GM12873 (cell line): ENCODE measurements at regions not wholly inside any gene's neighbourhood (a gene's known extent, or its start where the extent isn't known, plus 50 kb on each side); places are given as distances from the start of the nearest gene placed in this dataset.

ENCODE experiments used
- TF ChIP-seq, protein P1 (sequence below): IDR thresholded peaks from 2 replicates; pipeline ENCODE4 v1.5.1; 2012; ENCODE audit warnings: low read depth, mild to moderate bottlenecking, moderate library complexity, low read length, control low read depth; ENCODE audit not compliant: insufficient read depth; ENCODE audit errors: missing control alignments

DNA sequence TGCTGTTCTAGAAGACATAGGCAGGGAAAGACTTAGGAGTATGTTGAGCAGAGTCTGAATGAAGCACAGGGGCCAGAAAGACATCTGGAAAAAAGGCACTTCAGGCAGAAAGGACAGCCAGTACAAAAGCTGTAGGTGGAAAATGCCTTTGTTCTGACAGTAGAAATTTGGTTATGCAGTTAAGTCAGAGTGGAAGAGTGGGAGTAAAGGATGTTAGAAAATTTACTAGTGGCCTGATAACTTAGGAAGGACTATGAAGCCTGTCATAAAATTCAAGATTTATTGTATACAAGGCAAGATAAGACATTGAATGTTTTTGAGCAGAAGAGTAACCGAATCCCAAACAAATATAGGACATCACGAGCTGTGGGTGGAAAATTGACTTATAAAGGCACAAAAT lies 987.9 kb downstream of the PLA2G4A start:
- TF ChIP-seq, protein P1, sequence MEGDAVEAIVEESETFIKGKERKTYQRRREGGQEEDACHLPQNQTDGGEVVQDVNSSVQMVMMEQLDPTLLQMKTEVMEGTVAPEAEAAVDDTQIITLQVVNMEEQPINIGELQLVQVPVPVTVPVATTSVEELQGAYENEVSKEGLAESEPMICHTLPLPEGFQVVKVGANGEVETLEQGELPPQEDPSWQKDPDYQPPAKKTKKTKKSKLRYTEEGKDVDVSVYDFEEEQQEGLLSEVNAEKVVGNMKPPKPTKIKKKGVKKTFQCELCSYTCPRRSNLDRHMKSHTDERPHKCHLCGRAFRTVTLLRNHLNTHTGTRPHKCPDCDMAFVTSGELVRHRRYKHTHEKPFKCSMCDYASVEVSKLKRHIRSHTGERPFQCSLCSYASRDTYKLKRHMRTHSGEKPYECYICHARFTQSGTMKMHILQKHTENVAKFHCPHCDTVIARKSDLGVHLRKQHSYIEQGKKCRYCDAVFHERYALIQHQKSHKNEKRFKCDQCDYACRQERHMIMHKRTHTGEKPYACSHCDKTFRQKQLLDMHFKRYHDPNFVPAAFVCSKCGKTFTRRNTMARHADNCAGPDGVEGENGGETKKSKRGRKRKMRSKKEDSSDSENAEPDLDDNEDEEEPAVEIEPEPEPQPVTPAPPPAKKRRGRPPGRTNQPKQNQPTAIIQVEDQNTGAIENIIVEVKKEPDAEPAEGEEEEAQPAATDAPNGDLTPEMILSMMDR = no peak

DNA sequence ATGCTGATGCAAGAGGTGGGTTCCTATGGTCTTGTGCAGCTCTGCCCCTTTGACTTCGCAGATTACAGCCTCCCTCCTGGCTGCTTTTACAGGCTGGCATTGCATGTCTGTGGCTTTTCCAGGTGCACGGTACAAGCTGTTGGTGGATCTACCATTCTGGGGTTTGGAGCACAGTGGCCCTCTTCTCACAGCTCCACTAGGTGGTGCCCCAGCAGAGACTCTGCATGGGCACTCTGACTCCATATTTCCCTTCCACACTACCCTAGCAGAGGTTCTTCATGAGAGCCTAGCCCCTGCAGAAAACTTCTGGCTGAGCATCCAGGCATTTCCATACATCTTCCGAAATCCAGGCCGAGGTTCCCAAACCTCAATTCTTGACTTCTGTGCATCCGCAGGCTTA lies 989.0 kb downstream of the PLA2G4A start:
- TF ChIP-seq, protein P1 = peak; percentile 36

DNA sequence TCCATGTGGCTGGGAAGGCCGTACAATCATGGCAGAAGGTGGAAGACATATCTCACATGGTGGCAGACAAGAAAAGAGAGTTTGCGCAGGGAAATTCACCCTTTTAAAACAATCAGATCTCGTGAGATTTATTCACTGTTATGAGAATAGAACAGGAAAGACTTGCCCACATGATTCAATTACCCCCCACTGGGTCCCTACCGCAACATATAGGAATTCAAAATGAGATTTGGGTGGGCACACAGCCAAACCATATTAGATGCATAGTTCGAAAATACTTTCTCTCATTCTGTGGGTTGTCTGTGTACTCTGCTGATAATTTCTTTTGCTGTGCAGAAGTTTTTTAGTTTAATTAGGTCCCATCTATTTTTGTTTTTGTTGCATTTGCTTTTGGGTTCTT lies 990.3 kb downstream of the PLA2G4A start:
- TF ChIP-seq, protein P1 = no peak

DNA sequence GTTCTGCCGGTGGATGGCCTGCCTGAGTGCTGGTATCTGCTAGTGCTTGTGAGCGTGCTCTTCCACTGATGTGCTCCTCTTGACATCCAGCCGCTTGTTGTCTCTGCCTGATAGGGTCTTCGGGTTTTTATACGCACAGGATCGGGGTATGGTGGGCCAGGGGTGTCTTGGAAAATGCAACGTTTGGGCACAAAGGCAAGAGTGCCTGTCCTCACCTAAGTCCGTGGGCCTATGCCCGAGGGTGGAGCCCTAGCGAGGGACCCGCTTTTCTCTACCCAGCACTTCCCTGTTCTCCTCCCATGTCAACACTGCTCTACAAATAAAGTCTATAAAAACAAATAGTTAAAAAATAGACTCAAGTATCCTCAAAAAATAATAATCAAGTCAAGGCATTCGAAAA lies 1007.8 kb downstream of the PLA2G4A start:
- TF ChIP-seq, protein P1 = no peak

DNA sequence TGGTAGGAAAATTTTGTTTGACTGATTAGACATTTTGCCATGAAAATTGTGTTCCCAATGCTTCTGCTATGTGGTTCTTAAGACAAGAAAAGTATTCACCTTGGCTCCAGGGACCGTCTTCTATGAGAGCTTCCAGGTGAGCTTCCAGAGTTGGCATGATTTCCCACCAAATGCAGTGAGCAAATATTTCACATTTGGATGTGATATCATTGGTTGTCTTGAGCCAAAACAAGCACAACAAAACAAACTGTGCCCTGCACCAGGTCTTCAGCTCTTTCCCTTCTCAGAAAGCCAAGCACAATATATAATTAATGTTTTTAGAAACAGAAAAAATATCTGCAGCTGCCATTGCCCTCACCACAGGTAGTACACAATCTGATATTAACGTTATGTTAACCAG lies 1009.0 kb downstream of the PLA2G4A start:
- TF ChIP-seq, protein P1 = no peak

DNA sequence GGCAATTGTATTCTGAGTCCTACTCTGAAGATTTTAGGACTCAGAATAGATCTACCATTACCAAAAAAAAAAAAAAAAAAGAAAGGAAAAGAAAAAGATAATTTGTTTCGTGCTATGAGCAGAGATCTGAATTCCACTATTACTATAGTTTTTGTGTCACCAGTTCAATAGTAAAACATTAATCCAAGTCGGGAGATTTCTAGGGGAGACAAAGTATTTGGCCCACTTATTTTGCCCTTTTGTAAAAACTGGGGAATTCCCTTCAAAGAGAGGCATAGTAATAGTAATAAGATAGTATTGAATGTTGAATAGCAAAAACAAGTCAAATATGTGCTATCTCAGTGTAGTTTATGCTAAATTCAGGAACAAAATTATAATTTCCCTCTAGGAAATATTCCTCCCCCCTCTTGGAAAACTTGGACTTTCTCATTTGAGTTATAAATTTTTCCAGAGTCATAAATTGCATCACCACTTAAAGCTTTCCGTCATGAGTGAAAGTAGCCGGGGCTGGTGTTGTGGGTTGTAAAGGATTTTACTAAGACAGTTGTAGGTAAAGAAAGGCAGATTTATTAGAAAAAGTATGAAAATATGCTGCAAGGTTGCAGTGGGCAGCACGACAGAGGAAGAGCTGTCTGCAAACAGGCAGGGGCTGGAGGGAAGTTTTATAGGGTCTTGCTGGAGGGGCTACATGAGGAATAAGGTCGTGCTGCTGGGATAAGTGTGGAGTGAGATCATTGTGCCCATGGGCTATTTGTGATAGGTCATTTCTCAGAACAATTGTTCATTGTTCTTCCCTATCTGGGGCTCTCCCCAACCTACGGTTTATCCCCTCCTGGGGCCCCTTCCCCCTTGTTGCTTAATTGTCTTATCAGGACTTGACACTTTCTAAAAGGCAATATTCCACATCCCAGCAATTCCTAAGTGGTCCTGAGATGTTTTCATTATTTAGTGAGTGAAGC lies 1009.9 kb downstream of the PLA2G4A start:
- TF ChIP-seq, protein P1 = no peak

DNA sequence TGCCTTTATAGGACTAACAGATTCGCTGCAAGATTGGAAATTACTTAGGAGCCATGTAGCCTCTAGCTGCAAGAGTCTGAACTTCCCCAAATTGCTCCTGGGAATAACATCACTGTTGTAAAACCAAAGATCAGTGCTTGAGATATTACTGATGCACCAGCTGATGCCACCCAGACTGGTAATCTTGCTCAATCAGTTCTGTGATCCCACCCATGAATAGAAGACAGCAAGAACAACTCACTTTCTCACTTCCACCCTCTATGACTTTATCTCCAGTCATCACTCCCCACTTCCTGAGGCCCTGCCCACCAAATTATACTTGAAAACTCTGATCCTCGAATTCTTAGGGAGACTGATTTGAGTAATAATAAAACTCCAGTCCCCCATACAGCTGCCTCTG lies 1011.1 kb downstream of the PLA2G4A start:
- TF ChIP-seq, protein P1 = no peak
